ENCODE measurements at regions not wholly inside any gene's neighbourhood (a gene's known extent, or its start where the extent isn't known, plus 50 kb on each side); places are given as distances from the start of the nearest gene placed in this dataset.

GRCh38 chr3:71905426-71905825 lies 120.5 kb upstream of the PROK2 start:
- no peak for DNase-seq (ENCODE audit: low read depth)
- no peak overlapping the region for H3K4me3 ChIP-seq (replicated peaks; ENCODE audit: low read depth, low read length)
- TF ChIP-seq, protein P1, sequence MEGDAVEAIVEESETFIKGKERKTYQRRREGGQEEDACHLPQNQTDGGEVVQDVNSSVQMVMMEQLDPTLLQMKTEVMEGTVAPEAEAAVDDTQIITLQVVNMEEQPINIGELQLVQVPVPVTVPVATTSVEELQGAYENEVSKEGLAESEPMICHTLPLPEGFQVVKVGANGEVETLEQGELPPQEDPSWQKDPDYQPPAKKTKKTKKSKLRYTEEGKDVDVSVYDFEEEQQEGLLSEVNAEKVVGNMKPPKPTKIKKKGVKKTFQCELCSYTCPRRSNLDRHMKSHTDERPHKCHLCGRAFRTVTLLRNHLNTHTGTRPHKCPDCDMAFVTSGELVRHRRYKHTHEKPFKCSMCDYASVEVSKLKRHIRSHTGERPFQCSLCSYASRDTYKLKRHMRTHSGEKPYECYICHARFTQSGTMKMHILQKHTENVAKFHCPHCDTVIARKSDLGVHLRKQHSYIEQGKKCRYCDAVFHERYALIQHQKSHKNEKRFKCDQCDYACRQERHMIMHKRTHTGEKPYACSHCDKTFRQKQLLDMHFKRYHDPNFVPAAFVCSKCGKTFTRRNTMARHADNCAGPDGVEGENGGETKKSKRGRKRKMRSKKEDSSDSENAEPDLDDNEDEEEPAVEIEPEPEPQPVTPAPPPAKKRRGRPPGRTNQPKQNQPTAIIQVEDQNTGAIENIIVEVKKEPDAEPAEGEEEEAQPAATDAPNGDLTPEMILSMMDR (IDR thresholded peaks at IDR 0.05; ENCODE audit: low read length, missing control alignments) = no peak

DNA sequence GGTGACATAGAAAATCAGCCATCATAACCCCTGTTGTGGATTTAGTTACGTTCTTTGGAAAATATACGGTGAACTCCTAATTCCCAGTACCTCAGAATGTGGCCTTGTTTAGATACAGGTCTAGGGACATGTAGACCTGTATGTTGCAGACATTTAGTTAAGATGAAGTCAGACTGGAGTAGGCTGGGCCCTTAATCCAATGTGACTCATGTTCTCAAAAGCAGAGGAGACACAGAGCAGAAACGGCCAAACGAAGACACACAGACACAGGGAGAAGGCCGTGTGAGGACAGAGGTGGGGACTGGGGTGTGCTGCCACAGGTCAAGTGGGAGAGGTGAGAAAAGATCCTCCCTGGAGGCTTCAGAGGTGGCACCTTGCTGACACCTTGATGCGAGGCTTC lies 119.0 kb upstream of the PROK2 start:
- H3K4me3 ChIP-seq (replicated peaks; ENCODE audit: low read depth, low read length) = no peak overlapping the region
- TF ChIP-seq, protein P1 (IDR thresholded peaks at IDR 0.05; ENCODE audit: low read length, missing control alignments) = no peak
- no peak for DNase-seq (ENCODE audit: low read depth)

- no peak overlapping the region for H3K4me3 ChIP-seq (replicated peaks; ENCODE audit: low read depth, low read length)
- TF ChIP-seq, protein P1 (IDR thresholded peaks at IDR 0.05; ENCODE audit: low read length, missing control alignments) = no peak
These were observed 118.2 kb upstream of the PROK2 start for GRCh38 chr3:71903112-71903495.

GRCh38 chr3:71902258-71903111 lies 117.5 kb upstream of the PROK2 start:
- TF ChIP-seq, protein P1 (IDR thresholded peaks at IDR 0.05; ENCODE audit: low read length, missing control alignments) = no peak
- no peak for DNase-seq (ENCODE audit: low read depth)
- no peak overlapping the region for H3K4me3 ChIP-seq (replicated peaks; ENCODE audit: low read depth, low read length)

More at GRCh38 chr3:71903112-71903495, 118.2 kb upstream of the PROK2 start:
- DNase-seq (ENCODE audit: low read depth) = no peak

DNA sequence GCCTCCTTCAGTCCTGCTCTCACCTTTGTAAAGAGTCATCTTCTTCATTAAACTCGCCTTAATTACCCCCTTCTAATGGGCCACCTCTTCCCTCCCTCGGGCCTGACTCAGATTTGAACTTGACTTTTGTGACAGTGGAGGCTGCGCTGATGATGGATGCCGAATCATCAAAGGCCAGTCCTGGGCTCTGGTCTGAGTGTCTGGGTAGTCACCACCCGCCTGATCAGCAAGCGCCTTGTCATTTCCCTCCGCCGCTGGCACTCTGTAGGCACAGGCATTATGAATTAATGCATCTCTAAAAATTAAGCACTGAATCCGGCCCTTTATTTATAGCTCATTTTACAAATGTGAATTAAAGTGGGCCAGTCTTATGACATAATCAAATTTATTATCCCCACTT lies 116.7 kb upstream of the PROK2 start:
- no peak overlapping the region for H3K4me3 ChIP-seq (replicated peaks; ENCODE audit: low read depth, low read length)
- TF ChIP-seq, protein P1 (IDR thresholded peaks at IDR 0.05; ENCODE audit: low read length, missing control alignments) = no peak
- no peak for DNase-seq (ENCODE audit: low read depth)

GRCh38 chr3:71900057-71900456 lies 115.1 kb upstream of the PROK2 start:
- no peak for DNase-seq (ENCODE audit: low read depth)
- TF ChIP-seq, protein P1 (IDR thresholded peaks at IDR 0.05; ENCODE audit: low read length, missing control alignments) = no peak
- no peak overlapping the region for H3K4me3 ChIP-seq (replicated peaks; ENCODE audit: low read depth, low read length)

- TF ChIP-seq, protein P1 (IDR thresholded peaks at IDR 0.05; ENCODE audit: low read length, missing control alignments) = no peak
These were observed 111.8 kb upstream of the PROK2 start for GRCh38 chr3:71896751-71897150.

More at GRCh38 chr3:71896751-71897150, 111.8 kb upstream of the PROK2 start:
- no peak overlapping the region for H3K4me3 ChIP-seq (replicated peaks; ENCODE audit: low read depth, low read length)
- DNase-seq (ENCODE audit: low read depth) = peak; percentile 27

Data from fibroblast of pulmonary artery (primary cell).